B cell (primary cell): ENCODE measurements at regions not wholly inside any gene's neighbourhood (a gene's known extent, or its start where the extent isn't known, plus 50 kb on each side); places are given as distances from the start of the nearest gene placed in this dataset.
"Not testable (repeated sequence)": the region's sequence is repeated elsewhere in the genome, so short reads cannot be mapped to it uniquely, and the experiment has no call there.

Experiments
- EZH2 ChIP-seq: IDR thresholded peaks from 2 replicates; pipeline ENCODE4 v1.6.1; 2012; ENCODE audit warnings: borderline replicate concordance, low read depth, mild to moderate bottlenecking, moderate library complexity, low read length; ENCODE audit not compliant: insufficient read depth, poor library complexity, severe bottlenecking
- TF ChIP-seq, protein P1 (sequence below): fragments of 200-600 bp; IDR thresholded peaks from one replicate; pipeline ENCODE4 v1.8.0; 2022; ENCODE audit warnings: antibody characterized with exemption, mild to moderate bottlenecking

DNA sequence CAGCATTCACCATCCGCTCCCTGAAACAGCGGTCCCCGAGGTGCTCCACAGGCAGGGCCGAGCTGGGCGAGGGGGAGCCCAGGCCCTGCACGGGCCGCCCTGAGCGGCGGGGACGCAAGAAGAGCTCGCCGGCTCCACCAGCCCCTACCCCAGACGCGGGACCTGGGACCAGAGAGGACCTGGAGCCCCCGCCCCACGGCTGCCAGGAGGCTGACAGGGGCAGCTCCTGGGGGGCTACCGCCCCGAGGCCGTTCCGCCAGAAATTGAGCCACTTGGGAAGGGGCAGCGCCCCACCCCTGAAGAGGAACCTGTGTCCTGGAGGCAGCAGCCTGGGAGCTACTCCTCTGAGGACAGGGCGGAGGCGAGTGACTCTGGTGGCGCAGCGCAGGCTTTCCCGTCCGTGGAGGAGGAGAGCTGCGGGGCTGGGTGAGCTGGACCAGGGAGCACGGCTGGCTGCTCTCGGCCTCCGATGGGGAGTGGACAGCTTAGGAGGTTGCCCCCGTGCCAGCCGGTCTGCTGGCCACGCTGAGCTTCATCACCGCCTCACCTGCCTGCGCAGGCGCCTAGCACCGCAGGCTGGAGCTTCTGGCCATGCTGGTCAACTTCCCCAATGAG lies 529.1 kb upstream of the DEFB115 start:
- TF ChIP-seq, protein P1, sequence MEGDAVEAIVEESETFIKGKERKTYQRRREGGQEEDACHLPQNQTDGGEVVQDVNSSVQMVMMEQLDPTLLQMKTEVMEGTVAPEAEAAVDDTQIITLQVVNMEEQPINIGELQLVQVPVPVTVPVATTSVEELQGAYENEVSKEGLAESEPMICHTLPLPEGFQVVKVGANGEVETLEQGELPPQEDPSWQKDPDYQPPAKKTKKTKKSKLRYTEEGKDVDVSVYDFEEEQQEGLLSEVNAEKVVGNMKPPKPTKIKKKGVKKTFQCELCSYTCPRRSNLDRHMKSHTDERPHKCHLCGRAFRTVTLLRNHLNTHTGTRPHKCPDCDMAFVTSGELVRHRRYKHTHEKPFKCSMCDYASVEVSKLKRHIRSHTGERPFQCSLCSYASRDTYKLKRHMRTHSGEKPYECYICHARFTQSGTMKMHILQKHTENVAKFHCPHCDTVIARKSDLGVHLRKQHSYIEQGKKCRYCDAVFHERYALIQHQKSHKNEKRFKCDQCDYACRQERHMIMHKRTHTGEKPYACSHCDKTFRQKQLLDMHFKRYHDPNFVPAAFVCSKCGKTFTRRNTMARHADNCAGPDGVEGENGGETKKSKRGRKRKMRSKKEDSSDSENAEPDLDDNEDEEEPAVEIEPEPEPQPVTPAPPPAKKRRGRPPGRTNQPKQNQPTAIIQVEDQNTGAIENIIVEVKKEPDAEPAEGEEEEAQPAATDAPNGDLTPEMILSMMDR, result not testable (repeated sequence)
- TF ChIP-seq EZH2, result not testable (repeated sequence)
